Stimulated activated naive CD8-positive, alpha-beta T cell treated with anti-CD3 and anti-CD28 coated beads, Interleukin-15, Interleukin-2, amounts not matched to agents 100 ng/mL and 50 ng/mL, for 24 hours (primary cell): ENCODE measurements at regions not wholly inside any gene's neighbourhood (a gene's known extent, or its start where the extent isn't known, plus 50 kb on each side); places are given as distances from the start of the nearest gene placed in this dataset.

Experiments
- H3K27ac Mint-ChIP-seq: one replicate; pipeline ENCODE4 v1.8.0; 2021; ENCODE audit warnings: mild to moderate bottlenecking, mixed read lengths
- H3K27me3 Mint-ChIP-seq: one replicate; pipeline ENCODE4 v1.8.0; 2021; ENCODE audit warnings: mixed read lengths
- H3K36me3 Mint-ChIP-seq: one replicate; pipeline ENCODE4 v1.8.0; 2021; ENCODE audit warnings: low read depth, mixed read lengths
- H3K4me1 Mint-ChIP-seq: one replicate; pipeline ENCODE4 v1.8.0; 2021; ENCODE audit warnings: low read depth, mixed read lengths
- H3K4me3 Mint-ChIP-seq: one replicate; pipeline ENCODE4 v1.8.0; 2021; ENCODE audit warnings: mild to moderate bottlenecking, mixed read lengths
- H3K9me3 Mint-ChIP-seq: one replicate; pipeline ENCODE4 v1.8.0; 2021; ENCODE audit warnings: mixed read lengths

- H3K27me3 Mint-ChIP-seq = no peaks in the 10 kb centered on the region
Measured at GRCh38 chr3:30233913-30234646, 372.3 kb upstream of the TGFBR2 start.

DNA sequence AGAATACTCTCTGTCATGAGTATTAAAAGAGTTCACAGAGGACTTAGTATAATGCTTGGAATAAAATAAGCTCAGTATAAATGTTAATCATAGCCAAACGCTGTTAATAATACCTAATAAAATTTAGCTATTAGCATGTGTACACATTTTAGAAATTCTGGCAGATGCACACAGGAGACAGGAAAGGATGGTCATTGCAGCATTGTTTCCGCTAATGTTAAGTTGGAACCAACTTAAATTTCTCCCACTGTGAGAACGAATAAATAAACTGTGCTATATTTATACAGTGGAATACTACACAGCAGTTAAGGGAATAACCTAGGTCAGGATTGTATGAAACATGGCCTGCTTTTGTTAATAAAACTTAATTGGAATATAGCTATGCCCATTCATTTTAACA is 370.4 kb upstream of the TGFBR2 start:
- H3K4me1 Mint-ChIP-seq = peaks cover 6% of the 10 kb centered on the region
- no peak overlapping the region for H3K27ac Mint-ChIP-seq
- no peaks in the 10 kb centered on the region for H3K27me3 Mint-ChIP-seq
- H3K9me3 Mint-ChIP-seq = no peaks in the 10 kb centered on the region
- H3K36me3 Mint-ChIP-seq = no peaks in the 10 kb centered on the region
- H3K4me3 Mint-ChIP-seq = no peak overlapping the region

More at GRCh38 chr3:30233913-30234646, 372.3 kb upstream of the TGFBR2 start:
- H3K4me3 Mint-ChIP-seq = no peak overlapping the region
- H3K4me1 Mint-ChIP-seq = peaks cover 7% of the 10 kb centered on the region
- no peak overlapping the region for H3K27ac Mint-ChIP-seq
- no peaks in the 10 kb centered on the region for H3K9me3 Mint-ChIP-seq
- no peaks in the 10 kb centered on the region for H3K36me3 Mint-ChIP-seq

DNA sequence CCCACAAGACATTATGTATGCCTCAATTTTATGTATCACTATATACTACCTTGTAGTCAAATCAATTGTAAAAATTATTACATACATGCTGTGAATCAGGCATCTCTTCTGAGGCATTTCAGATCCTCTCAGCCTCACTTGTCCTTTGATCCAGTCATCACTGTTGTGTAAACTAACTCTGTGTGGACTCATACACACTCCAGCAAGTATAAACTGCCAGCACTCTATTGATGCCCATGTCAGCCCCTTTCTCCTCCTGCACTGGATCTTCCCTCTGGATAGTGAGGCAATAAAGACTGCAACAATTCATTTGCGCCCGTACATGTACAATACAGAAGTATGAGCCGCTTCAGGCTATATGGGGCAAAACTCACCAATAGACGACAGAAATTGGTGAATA is 364.7 kb upstream of the TGFBR2 start:
- Mint-ChIP-seq H3K4me1 (no peaks in the 10 kb centered on the region), H3K27me3 (no peaks in the 10 kb centered on the region), H3K36me3 (no peaks in the 10 kb centered on the region), H3K4me3 (no peak overlapping the region), H3K9me3 (no peaks in the 10 kb centered on the region), H3K27ac (no peak overlapping the region)

GRCh38 chr3:30245858-30246622 is 360.4 kb upstream of the TGFBR2 start:
- H3K36me3 Mint-ChIP-seq = no peaks in the 10 kb centered on the region
- H3K4me3 Mint-ChIP-seq = no peak overlapping the region
- H3K4me1 Mint-ChIP-seq = peaks cover 7% of the 10 kb centered on the region
- no peaks in the 10 kb centered on the region for H3K9me3 Mint-ChIP-seq
- H3K27ac Mint-ChIP-seq = no peak overlapping the region
- H3K27me3 Mint-ChIP-seq = no peaks in the 10 kb centered on the region

- H3K27me3 Mint-ChIP-seq = no peaks in the 10 kb centered on the region
- H3K4me1 Mint-ChIP-seq = peaks cover 7% of the 10 kb centered on the region
- H3K36me3 Mint-ChIP-seq = no peaks in the 10 kb centered on the region
- no peak overlapping the region for H3K4me3 Mint-ChIP-seq
- H3K27ac Mint-ChIP-seq = no peak overlapping the region
- peaks cover 7% of the 10 kb centered on the region for H3K9me3 Mint-ChIP-seq
Measured at GRCh38 chr3:30248423-30248822, 358.0 kb upstream of the TGFBR2 start.

DNA sequence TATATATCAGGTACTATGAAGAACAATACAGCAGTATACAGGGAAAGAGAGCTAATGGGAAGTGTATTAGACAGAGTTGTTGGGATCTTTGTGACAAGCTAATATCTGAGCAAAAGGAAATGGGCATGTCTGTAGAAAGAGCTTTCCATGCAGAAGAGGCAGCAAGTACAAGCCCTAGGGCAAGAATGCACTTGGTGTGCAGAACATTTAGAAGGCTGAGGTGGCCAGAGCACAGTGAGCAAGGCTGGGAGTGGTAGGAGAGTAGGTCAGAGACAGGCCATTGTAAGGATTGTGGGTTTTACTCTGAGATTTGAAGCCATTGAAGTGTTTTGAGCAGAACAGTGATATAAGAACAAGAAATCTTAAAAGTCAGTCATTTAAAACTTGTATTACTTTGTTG is 353.9 kb upstream of the TGFBR2 start:
- Mint-ChIP-seq H3K36me3 (no peaks in the 10 kb centered on the region), H3K4me1 (peaks cover 7% of the 10 kb centered on the region), H3K27ac (no peak overlapping the region), H3K4me3 (no peak overlapping the region), H3K27me3 (no peaks in the 10 kb centered on the region), H3K9me3 (peaks cover 13% of the 10 kb centered on the region)

DNA sequence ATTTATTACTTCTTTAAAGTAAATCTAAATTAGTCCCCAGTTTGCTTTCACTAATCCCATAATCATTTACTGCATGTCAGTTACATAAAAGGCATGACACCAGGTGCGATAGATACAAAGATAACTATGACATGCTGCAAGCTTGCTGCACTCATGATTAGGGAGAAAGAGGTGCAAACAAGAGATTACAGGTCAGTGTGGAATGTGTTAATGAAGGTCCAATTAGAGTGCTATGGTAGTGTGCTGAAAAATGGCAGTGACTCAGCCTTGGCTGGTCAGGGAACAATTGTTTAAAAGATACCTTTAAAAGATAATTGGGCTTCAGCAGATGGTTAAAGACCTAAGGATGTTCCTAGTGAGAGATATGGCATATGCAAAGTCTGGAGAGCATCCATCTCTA is 352.6 kb upstream of the TGFBR2 start:
- no peak overlapping the region for H3K27ac Mint-ChIP-seq

DNA sequence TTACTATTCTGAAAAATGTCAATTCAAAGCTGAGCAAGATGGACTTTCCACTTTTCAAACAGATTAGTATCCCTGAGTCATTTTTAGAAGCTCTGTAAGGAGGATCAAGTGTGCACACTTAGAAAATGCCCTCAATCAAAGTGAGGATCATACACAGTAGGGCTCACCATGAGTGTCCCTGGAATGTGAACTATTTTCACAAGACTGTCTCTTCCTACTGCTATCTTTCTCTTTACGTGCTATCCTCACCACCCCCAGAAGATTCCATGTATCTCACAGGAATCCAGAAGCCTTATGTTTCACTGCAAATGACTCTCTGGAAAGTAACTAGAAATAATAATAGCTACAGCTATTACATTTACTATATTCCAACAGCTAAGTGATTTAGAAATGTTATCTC is 349.9 kb upstream of the TGFBR2 start:
- Mint-ChIP-seq H3K4me1 (no peaks in the 10 kb centered on the region), H3K9me3 (peaks cover 13% of the 10 kb centered on the region), H3K4me3 (no peak overlapping the region)

More for the DNA sequence above, 352.6 kb upstream of the TGFBR2 start:
- H3K4me1 Mint-ChIP-seq = no peaks in the 10 kb centered on the region
- no peaks in the 10 kb centered on the region for H3K27me3 Mint-ChIP-seq
- peaks cover 13% of the 10 kb centered on the region for H3K9me3 Mint-ChIP-seq
- no peaks in the 10 kb centered on the region for H3K36me3 Mint-ChIP-seq
- H3K4me3 Mint-ChIP-seq = no peak overlapping the region

GRCh38 chr3:30258426-30259392 is 347.7 kb upstream of the TGFBR2 start:
- no peaks in the 10 kb centered on the region for H3K27me3 Mint-ChIP-seq
- peaks cover 11% of the 10 kb centered on the region for H3K4me1 Mint-ChIP-seq
- no peaks in the 10 kb centered on the region for H3K36me3 Mint-ChIP-seq
- no peak overlapping the region for H3K27ac Mint-ChIP-seq
- peaks cover 6% of the 10 kb centered on the region for H3K9me3 Mint-ChIP-seq
- no peak overlapping the region for H3K4me3 Mint-ChIP-seq

More for the DNA sequence above, 349.9 kb upstream of the TGFBR2 start:
- no peaks in the 10 kb centered on the region for H3K36me3 Mint-ChIP-seq
- no peak overlapping the region for H3K27ac Mint-ChIP-seq
- no peaks in the 10 kb centered on the region for H3K27me3 Mint-ChIP-seq

- peaks cover 6% of the 10 kb centered on the region for H3K9me3 Mint-ChIP-seq
- H3K27me3 Mint-ChIP-seq = no peaks in the 10 kb centered on the region
- H3K4me3 Mint-ChIP-seq = no peak overlapping the region
- no peaks in the 10 kb centered on the region for H3K36me3 Mint-ChIP-seq
- peaks cover 18% of the 10 kb centered on the region for H3K4me1 Mint-ChIP-seq
- no peak overlapping the region for H3K27ac Mint-ChIP-seq
Measured at GRCh38 chr3:30259730-30260129, 346.7 kb upstream of the TGFBR2 start.

GRCh38 chr3:30260762-30261161 is 345.6 kb upstream of the TGFBR2 start:
- Mint-ChIP-seq H3K27me3 (no peaks in the 10 kb centered on the region), H3K4me3 (no peak overlapping the region), H3K36me3 (peaks cover 7% of the 10 kb centered on the region), H3K9me3 (peaks cover 7% of the 10 kb centered on the region), H3K4me1 (peaks cover 18% of the 10 kb centered on the region), H3K27ac (no peak overlapping the region)

GRCh38 chr3:30263238-30263924 is 343.0 kb upstream of the TGFBR2 start:
- H3K36me3 Mint-ChIP-seq = peaks cover 7% of the 10 kb centered on the region
- H3K27ac Mint-ChIP-seq = no peak overlapping the region
- H3K9me3 Mint-ChIP-seq = peaks cover 8% of the 10 kb centered on the region
- no peaks in the 10 kb centered on the region for H3K27me3 Mint-ChIP-seq
- H3K4me3 Mint-ChIP-seq = no peak overlapping the region
- peaks cover 18% of the 10 kb centered on the region for H3K4me1 Mint-ChIP-seq

GRCh38 chr3:30263925-30264313 is 342.5 kb upstream of the TGFBR2 start:
- peaks cover 18% of the 10 kb centered on the region for H3K4me1 Mint-ChIP-seq
- no peaks in the 10 kb centered on the region for H3K27me3 Mint-ChIP-seq
- H3K9me3 Mint-ChIP-seq = peaks cover 8% of the 10 kb centered on the region
- no peak overlapping the region for H3K27ac Mint-ChIP-seq
- H3K36me3 Mint-ChIP-seq = peaks cover 7% of the 10 kb centered on the region
- no peak overlapping the region for H3K4me3 Mint-ChIP-seq

DNA sequence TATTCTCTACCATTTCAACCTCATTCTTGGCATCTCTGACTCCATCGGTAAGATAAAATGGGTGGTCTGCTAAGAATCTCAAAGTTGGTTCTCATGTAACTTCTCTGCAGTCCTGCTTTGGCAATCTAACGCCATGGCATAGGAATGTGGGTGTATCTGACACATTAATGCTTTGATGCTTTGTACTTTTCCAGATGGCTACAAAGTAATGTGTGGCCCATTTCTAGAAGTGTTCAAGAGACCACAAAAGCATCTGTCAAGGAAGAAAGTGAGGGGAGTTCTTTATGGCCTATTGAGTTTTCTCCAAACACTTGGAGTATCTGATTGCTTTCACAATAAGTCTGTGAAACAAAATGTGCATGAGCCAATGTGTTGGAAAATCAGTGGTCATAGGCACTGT is 339.9 kb upstream of the TGFBR2 start:
- no peak overlapping the region for H3K27ac Mint-ChIP-seq
- no peak overlapping the region for H3K4me3 Mint-ChIP-seq
- H3K27me3 Mint-ChIP-seq = no peaks in the 10 kb centered on the region
- H3K4me1 Mint-ChIP-seq = peaks cover 24% of the 10 kb centered on the region
- H3K9me3 Mint-ChIP-seq = peaks cover 8% of the 10 kb centered on the region
- H3K36me3 Mint-ChIP-seq = peaks cover 7% of the 10 kb centered on the region
